OCI-M1 (cell line): ENCODE measurements at regions not wholly inside any gene's neighbourhood (a gene's known extent, or its start where the extent isn't known, plus 50 kb on each side); places are given as distances from the start of the nearest gene placed in this dataset.

Experiments used
- DNase-seq: peaks from one replicate; lab custom pipeline; 2025; lab: John Stamatoyannopoulos, UW

GRCh38 chr3:68295457-68295856 lies 636.9 kb downstream of the TAFA4 start:
- no peak for DNase-seq

GRCh38 chr3:68290333-68290732 lies 635.9 kb upstream of the SUCLG2 start:
- no peak for DNase-seq

- DNase-seq, result no peak
Observed at GRCh38 chr3:68288085-68288484, 633.7 kb upstream of the SUCLG2 start.

GRCh38 chr3:68287101-68287500 lies 632.7 kb upstream of the SUCLG2 start:
- DNase-seq, result no peak

- DNase-seq, result no peak
Observed at GRCh38 chr3:68274286-68274685, 619.9 kb upstream of the SUCLG2 start.

GRCh38 chr3:68271145-68271544 lies 616.7 kb upstream of the SUCLG2 start:
- no peak for DNase-seq

- no peak for DNase-seq
Observed at GRCh38 chr3:68256635-68257223, 602.3 kb upstream of the SUCLG2 start.

- DNase-seq, result no peak
Observed at GRCh38 chr3:68249265-68249664, 594.9 kb upstream of the SUCLG2 start.

GRCh38 chr3:68242606-68243005 lies 588.2 kb upstream of the SUCLG2 start:
- DNase-seq, result no peak

- no peak for DNase-seq
Observed at GRCh38 chr3:68239542-68239941, 585.1 kb upstream of the SUCLG2 start.

GRCh38 chr3:68234076-68234780 lies 579.8 kb upstream of the SUCLG2 start:
- no peak for DNase-seq

GRCh38 chr3:68228856-68229255 lies 574.4 kb upstream of the SUCLG2 start:
- no peak for DNase-seq

GRCh38 chr3:68220832-68221231 lies 566.4 kb upstream of the SUCLG2 start:
- no peak for DNase-seq

- no peak for DNase-seq
Observed at GRCh38 chr3:68211637-68212036, 557.2 kb upstream of the SUCLG2 start.

- DNase-seq, result no peak
Observed at GRCh38 chr3:68210635-68211034, 556.2 kb upstream of the SUCLG2 start.

- DNase-seq, result no peak
Observed at GRCh38 chr3:68207327-68207726, 552.9 kb upstream of the SUCLG2 start.

- peak; percentile 4 for DNase-seq
Observed at GRCh38 chr3:68206524-68207117, 552.2 kb upstream of the SUCLG2 start.

GRCh38 chr3:68186733-68187132 lies 532.3 kb upstream of the SUCLG2 start:
- no peak for DNase-seq

- no peak for DNase-seq
Observed at GRCh38 chr3:68176600-68176999, 522.2 kb upstream of the SUCLG2 start.

- no peak for DNase-seq
Observed at GRCh38 chr3:68173012-68173634, 518.7 kb upstream of the SUCLG2 start.

- no peak for DNase-seq
Observed at GRCh38 chr3:68172039-68172438, 517.6 kb upstream of the SUCLG2 start.

GRCh38 chr3:68163968-68164367 lies 509.6 kb upstream of the SUCLG2 start:
- no peak for DNase-seq

- DNase-seq, result no peak
Observed at GRCh38 chr3:68163062-68163461, 508.6 kb upstream of the SUCLG2 start.
